GM19043 (cell line): ENCODE measurements at regions not wholly inside any gene's neighbourhood (a gene's known extent, or its start where the extent isn't known, plus 50 kb on each side); places are given as distances from the start of the nearest gene placed in this dataset.
"Not testable (repeated sequence)": the region's sequence is repeated elsewhere in the genome, so short reads cannot be mapped to it uniquely, and the experiment has no call there.

Experiments
- ATAC-seq: cut with Tn5 transposase; IDR thresholded peaks from one replicate; pipeline ENCODE4 v1.9.1; 2021; ENCODE audit warnings: low read depth; ENCODE audit not compliant: unreplicated experiment

DNA sequence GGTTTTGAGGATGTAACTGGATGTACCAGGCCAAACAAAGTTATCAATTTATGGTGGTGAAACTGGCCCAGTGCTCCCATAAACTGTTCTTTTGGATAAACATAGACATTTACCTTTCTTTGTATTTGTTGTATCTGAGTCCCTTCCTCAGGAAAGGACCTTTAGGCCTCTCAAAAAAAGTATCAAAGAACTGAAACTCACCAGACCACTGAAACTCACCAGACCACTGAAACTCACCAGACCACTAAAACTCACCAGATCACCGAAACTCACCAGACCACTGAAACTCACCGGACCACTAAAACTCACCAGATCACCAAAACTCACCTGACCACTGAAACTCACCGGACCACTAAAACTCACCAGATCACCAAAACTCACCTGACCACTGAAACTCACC is 597.6 kb upstream of the GOT2 start:
- ATAC-seq = not testable (repeated sequence)

DNA sequence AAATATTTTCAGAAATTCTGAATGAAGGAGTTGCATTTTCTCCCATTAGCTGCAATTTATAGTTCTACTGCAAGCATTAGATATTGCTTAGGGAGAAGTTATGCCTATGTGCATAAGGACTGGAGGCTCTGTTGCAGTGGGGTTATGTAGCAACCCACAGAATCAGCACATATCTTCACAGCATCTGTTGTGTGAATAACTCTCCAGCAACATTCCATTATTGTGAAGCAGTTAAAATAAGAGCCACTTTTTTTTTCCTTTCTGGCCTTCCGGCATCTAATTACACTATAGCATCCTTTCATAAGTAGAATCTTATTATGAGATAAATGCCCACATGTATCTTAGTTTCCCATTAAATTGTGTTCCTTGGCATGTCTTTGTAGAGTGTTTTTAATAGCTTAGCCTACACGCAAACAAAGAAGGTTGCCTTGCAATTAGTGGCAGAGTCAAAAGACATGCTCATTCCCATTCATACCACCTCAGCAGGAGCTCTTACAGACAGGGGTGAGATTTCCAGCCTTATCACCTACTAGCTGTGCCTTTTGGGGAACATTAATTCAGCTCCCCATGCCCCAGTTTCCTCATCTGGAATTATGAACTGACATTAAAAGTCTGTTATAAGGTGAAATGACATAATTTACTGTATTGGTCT is 596.0 kb upstream of the GOT2 start:
- no peak for ATAC-seq

DNA sequence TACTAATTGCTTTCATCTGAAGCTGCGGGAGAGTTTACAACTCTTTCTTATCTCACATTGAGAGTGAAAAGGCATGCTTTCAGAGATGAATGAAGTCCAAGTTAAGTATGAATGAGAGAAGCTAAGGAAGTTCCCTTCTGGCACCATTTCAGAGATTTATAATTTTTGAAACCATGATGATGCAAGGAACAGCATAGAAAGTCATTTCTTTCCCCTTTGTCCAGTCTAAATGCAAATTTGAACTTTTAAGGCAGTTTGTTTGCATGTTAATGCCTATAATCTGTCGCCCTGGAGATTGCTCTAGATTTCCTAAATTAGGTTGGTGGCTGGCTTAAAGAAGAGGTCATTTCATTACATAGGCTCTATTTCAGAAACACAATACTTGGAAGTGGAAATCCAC is 594.8 kb upstream of the GOT2 start:
- no peak for ATAC-seq

DNA sequence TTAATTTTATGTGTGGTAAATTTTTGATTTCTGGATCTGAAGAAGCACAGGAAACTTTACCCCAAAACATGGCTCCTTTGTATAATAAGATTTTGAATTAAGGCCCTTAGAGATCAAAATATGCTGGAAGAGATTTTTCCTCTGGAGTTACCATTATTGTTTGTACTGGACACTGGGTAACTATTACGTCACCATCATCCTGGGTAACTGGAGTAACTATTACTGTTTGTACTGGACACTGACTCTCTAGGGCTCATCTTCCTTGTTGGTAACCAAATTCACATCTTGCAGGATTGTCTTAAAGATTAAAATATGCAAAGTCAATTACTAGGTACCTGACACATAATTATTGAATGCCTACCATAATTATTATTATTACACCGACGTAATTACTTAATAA is 593.8 kb upstream of the GOT2 start:
- no peak for ATAC-seq

DNA sequence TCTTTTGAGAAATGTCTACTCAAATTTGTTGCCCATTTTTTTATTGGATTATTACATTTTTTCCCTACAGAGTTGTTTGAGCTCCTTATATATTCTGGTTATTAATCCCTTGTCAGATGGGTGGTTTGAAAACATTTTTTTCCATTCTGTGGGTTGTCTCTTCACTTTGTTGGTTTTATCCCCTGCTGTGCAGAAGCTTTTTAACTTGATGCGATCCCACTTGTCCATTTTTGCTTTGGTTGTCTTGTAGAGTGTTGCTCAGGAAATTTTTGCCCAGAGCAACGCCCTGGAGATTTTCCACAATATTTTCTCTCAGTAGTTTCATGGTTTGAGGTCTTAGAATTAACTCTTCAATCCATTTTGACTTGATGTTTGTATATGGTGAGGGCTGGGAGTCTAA is 592.8 kb upstream of the GOT2 start:
- ATAC-seq = no peak

DNA sequence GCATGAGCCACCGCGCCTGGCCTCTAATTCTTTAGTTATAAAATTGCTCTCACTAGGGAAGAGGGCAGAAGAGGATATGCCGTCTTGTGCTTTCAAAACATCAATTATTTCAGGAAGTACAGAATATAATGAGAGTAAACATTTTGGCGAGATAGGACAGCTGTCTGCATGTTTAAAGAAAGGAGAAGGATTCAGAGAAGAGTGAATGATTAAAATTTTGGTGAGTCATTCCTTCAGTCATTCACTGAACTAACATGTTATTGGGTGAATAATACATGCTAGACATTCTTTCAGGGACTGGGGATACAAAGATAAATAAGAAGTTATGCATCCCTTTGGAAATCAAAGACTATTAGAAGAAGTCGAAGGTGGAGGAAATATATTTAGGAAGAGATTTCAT is 590.3 kb upstream of the GOT2 start:
- no peak for ATAC-seq

DNA sequence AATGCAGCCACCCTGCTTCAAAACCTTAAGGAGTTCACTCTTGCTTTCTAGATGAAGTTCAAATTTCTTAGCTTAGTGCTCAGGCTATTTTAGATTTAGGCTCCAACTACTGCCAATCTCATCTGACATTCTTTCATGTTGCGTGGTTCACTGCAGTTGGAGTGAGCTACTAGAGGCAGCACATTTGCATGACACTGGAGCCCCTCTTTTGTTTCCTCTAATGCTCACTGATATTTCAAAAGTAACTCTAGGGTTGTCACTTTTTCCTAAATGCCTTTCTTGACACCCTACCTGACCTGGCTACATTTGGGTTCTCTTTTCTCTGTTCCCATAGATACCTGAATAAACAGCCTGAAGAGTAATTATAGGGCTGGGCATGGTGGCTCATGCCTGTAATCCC is 586.5 kb upstream of the GOT2 start:
- ATAC-seq = no peak

DNA sequence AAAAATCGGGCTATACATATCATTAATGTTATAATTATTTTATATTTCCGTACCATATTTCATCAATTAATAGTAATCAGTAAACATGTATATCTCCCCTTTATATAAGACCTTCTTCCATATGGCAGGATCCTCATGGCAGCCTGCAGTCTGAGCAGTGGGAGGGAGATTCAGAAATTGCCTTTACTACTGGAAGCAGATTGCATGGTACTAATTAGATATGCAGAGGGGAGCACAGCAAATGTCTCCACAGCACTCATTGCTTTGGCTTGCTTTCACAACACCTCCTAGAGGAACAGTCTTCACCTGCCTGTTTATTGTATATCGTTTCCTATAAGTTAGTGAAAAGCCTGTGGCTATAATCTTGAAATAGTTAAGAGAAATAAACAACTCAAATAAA is 585.8 kb upstream of the GOT2 start:
- ATAC-seq = no peak

DNA sequence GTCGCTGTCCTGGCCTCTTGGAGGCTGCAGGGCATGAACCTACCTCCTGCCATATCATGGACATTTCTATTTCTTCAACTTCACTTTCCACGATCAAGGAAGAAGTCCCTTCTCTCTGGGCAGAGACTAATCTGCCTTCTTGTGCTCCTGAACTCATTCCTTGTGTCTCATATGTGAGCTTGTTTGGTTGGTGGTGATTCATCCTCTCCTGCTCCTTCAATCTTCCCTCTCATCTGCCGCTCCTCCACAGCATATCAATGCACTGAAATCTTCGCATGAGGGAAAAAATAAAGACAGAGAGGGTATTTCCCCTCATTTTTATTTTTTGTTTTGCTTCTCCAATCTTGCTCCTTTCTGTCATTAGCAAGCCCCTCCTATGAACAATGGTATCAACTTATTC is 571.7 kb upstream of the GOT2 start:
- no peak for ATAC-seq

DNA sequence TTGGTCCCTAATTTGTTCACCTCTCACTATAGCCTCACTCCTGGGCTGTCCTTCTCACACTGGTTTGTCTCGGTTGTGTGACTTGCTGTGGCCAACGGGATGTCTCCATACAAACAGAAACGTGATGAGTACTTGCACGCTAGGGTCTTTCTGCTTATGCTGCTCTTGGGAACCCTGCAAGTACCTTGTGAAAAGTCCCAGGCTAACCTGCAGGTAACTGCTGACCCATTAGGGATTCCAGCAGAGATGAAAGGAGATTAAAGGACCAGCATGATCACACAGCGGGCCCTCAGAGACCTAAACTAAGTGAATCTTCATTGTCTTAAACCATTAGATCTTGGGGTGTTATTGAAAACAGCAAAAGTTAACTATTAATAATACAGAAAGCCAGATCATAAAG is 562.8 kb upstream of the GOT2 start:
- no peak for ATAC-seq

DNA sequence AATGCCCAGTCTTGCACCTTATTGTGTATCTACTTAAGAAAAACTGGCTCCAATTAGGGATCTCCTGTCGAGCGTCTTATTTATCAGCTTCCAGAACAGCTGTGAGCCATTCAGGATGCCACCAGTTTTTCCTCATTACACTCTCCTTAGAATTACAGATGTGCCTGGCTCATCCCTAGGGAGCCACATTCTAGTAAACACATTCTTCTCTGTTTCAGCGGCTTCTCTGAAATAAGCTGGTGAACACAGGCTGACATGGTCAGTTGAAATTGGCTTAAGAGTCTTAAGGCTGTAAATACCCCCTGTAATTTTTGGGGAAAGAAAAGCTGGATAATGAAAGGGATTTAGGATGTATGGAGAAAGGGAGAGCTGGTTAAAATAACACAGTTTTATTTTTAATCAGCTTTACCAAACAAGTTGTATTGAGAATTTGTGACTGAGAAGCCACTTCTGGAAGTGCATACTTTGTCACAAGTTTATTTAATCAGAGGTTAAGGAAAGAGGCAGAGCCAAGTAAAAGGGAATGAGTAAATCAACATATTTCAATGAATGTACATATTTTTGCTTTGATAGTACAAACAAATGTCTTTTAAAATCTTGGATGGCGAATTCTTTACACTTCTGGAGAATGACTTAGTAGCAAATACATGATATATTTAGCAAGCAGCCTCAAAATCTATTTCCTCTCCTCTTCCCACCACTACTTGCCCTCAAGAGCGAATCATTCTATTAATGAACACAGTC is 562.0 kb upstream of the GOT2 start:
- ATAC-seq = no peak

DNA sequence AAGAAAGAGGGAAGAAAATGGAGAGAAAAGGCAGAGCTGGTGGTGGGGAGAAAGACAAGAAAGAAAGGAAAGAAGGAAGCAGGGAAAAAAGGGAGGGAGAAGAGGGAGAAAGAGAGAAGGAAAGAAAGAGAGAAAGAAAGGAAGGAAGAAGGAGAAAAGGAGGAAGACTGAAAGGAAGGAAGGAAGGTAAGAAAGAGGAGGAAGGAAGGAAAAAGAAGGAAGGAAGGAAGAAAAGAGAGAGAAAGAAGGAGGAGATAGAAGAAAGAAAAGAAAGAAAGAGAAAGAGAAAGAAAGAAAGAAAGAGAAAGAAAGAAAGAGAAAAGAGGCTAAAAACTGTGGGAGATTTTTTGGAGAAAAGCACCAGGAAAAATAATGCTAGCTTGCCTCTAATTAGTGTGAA is 561.4 kb upstream of the GOT2 start:
- ATAC-seq = no peak

DNA sequence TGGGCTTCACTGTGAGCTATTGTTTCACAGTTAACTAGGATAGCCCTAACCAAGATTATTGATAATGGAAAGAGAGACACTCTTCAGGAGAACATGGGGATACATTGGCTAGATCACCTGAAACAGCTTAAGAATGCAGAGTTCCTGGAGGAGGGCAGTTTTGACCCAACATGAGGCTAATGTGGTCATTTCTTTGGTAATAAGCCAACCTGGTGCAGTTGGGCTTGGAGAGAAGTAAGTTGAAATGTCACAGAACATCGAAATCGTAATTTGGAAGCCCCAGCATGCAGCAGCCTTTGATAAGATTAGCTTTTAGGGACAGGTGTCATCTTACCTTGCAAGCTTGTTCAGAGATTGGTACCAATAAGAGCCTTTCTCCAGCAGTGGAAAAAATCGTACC is 556.6 kb upstream of the GOT2 start:
- ATAC-seq = no peak

DNA sequence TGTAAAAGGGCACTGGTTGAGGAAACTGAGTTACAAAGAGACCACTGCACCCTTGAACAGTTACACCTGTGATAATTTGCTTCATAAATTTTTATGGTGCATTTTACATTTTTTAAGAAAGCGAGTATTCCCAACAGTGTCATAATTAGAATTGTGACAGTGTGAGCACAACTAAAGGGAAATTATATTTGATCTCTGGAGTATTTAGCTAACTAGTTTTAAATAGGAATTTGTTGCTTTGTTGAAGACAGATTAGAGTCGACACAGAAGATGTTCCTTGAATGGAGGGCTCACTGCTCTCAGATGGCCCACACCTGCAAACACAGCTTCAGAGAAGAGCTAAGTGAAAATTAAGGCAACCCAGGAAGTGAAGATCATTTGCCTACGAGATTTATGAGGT is 555.0 kb upstream of the GOT2 start:
- ATAC-seq = no peak

DNA sequence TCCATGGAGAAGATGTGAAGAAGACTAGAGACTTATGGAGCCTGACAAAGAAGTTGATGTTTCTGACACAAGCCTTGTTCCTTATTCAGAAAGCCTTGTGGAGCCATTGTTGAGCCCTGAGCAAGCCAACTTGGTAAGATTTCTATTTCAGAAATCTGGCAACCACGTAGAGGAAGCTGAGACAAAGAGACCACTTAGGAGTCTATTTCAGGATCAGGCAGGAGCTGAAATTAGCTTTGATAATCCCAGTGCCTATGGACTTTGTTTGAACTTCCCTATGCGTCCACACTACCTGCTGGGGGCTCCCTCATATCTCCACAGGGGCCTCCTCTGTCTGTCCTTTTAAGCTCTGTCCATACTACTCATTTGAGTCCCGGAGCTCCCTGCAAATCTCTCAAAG is 540.0 kb upstream of the GOT2 start:
- ATAC-seq = no peak

DNA sequence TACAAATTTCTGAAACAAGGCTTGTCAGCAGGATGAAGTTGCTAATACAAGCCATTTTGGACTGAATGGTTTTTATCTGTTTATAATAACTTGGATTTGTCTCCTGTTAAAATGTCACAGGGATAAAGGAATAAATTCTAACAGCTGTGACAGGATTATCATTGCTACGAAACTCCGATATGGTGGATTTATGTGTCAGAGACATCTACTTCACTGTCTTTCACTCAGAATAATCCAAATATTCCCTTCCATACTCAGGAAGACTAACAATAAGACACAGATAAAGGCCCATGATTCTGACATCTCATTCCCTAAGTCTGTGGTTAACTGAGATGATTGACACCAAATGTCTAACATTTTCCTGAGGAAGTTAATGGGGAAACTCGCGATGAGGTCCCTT is 529.8 kb upstream of the GOT2 start:
- no peak for ATAC-seq

DNA sequence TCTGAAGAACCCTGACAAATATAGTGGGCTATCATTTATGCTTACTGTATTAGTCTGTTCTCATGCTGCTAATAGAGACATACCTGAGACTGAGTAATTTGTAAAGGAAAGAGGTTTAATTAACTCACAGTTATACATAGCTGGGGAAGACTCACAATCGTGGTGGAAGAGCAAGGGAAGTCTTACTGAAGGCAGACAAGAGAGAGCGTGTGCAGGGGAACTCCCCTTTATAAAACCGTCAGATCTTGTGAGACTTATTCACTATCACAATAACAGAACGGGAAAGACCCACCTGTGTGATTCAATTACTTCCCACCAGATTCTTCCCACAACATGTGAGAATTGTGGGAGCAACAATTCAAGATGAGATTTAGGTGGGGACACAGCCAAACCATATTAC is 526.8 kb upstream of the GOT2 start:
- no peak for ATAC-seq

DNA sequence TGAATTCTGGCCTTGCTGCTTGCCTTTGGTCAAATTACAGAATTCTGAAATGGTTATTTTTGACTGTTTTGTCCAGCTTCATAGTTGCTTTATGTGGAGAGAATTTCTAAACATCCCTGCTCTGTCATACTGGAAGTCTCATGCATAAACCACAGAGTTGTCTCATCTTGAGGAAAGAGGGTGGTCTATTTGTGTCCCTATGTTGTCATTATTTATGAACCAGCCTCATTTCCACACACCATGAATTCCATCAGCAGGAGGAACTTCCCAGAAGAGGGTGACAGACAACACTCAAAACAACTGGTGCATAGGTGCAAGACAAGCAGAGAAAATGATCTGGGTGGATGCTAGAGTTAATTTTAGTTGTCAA is 525.8 kb upstream of the GOT2 start:
- ATAC-seq = no peak

DNA sequence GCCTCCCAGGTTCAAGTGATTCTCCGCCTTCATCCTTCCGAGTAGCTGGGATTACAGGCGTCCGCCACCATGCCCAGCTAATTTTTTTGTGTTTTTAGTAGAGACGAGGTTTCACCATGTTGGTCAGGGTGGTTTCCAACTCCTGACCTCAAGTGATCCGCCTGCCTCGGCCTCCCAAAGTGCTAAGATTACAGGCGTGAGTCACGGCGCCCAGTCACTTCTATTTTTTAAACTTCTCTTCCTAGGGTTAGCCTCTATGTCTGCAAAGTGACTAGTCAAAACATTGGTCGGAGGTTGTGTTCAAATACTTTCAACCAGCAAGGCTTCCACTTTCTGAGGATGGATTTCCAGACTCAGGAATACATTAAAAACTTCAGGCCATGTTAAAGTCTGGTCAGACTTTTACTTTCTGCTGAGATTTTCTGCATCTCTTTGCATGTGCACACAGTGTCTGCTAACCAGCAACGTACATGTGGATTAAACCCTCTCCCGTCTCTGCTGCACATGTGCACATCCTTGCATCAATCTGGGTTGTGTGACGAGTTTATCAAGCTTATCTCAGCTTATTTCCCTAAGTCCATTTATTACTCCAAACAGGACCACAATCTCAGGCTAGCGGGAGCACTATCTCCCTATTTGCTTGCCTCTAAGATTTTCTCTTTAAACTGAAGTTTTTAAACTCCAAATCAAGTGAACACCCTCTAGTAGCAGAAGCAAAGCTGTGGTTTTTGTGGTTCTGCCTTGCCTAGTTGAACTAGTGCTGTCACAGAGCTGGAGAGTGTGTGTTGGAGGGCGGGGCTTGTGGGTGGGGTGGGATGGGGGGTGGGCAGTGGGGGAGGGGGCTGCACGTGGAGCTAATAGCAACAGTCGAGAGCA is 525.2 kb upstream of the GOT2 start:
- ATAC-seq = no peak

DNA sequence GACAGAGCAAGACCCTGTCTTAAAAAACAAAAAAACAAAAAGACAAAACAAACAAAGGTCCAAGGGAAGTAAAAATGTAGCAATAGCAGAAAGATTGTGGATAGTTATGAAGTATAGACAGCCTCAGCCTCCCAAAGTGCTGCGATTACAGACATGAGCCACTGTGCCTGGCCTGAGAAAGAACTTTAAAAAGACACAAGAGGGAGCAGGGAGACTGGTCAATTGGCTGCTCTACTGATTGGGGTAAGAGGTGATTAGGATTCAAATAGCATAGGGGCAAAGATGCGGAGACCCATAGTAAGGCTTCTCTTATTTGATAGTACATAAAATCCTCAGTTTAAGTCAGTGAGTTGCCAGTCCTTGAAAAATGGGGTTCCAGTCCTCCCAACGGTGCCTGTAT is 518.2 kb upstream of the GOT2 start:
- no peak for ATAC-seq

DNA sequence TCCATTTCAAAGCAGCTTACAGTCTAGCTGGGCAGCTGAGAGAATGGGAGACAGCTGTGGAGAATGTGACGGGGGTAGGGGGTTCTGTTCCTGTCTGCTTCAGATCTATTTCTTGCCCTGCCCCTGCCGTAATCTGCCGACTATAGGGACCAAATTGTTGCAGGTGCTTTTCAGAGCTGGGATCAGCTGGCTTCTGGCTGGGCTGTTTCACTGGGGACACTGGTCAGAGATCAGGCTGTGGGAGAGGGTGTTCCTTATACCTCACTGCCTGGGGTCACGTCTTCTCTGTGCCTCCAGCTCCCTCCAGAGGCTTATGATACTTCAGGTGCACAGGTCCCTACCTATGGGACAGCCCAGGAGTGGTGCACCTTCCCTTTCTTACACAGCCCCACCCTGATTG is 514.9 kb upstream of the GOT2 start:
- no peak for ATAC-seq

DNA sequence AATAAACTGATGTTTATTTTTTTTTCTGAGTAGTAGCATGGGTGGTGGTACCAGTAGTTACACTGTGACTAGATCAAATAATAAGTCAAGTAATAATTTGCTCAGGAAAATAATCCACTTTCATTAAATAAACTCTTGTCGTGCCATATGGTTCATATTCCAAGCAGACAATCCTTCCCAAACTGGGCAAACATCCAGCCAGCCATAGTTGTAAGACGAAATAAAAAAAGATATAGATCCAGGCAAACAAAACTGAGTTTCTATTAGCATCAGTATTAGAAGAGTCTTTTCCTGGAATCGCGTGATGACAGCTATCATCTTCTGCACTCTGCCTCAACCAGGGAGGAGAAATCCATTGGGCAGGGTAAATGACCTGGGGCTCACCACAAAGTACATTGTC is 508.4 kb upstream of the GOT2 start:
- ATAC-seq = no peak
